ENCODE measurements at regions not wholly inside any gene's neighbourhood (a gene's known extent, or its start where the extent isn't known, plus 50 kb on each side); places are given as distances from the start of the nearest gene placed in this dataset.

- TF ChIP-seq CTCF (conservative IDR thresholded peaks at IDR 0.05; ENCODE audit: control insufficient read depth, insufficient read depth, low read depth, low read length) = no peak
- no peak overlapping the region for H3K4me3 ChIP-seq (ENCODE audit: control insufficient read depth, low read depth, low read length)
- DNase-seq (ENCODE audit: low read depth) = no peak
These were observed 178.9 kb downstream of the LIG4 start for GRCh38 chr13:108036411-108036932.

DNA sequence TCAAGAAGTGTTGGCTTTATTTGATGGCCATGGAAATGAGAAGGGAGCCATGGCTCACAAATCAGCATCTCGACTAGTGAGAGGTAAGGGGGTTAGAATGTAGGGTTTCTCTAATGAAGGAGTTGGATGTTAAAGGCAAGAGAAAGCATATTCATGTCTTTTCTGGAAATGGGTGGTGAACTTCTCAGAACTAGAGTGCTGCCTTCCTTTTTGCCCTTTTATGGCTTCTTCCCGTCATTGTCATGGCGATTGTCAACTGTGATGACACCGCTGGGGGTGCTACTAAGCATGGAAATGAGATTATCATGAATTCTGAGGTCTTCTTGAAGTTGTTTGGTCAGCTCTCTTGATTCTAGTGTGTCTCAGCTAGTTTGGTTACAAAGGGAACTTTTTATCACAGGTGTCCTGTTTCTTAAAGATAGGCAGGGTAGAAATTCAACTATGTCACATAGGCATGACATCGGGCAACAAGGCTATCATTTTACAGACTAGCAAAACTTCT is 180.4 kb downstream of the LIG4 start:
- DNase-seq (ENCODE audit: low read depth) = no peak
- no peak for TF ChIP-seq CTCF (conservative IDR thresholded peaks at IDR 0.05; ENCODE audit: control insufficient read depth, insufficient read depth, low read depth, low read length)
- H3K4me3 ChIP-seq (ENCODE audit: control insufficient read depth, low read depth, low read length) = no peak overlapping the region

DNA sequence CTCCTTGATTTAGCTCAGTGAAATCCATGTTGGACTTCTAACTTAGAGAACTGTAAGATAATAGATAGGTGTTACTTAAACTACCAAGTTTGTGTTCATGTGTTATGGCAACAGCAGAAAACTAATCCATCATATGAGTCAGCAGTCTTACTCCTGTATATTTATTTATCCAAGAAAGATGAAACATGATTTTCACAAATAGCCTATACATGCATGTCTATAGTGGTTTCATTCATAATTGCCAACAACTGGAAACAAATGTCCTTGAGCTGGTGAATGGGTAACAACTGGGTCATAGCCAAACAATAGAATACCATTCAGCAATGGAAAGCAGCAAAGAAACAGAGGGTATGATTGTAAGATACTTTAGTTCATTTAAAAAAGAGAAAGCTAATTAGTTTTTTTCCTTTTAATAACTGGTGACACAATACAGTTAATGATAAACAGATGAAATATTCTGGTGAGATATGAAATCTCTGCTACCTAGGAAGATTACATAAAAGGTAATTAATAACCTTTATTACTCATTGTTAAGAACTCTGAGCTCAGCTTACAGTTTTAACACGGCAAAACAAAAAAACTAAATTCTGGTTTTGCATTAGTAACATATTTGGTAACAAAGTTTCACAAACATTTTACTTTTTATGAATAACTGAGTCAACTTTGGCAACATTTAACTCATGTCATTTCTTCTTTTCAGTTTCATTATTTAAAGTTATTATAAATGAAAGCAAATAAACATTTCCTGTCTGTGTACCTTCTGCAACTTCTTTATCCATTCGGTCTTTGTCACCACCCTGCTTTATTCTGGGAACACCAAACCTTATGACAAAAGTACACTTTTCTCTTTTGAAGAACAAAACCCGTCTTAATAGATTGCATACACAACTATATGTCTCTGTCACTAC is 181.3 kb downstream of the LIG4 start:
- H3K4me3 ChIP-seq (ENCODE audit: control insufficient read depth, low read depth, low read length) = no peak overlapping the region
- no peak for DNase-seq (ENCODE audit: low read depth)
- TF ChIP-seq CTCF (conservative IDR thresholded peaks at IDR 0.05; ENCODE audit: control insufficient read depth, insufficient read depth, low read depth, low read length) = no peak

- DNase-seq (ENCODE audit: low read depth) = no peak
- no peak overlapping the region for H3K4me3 ChIP-seq (ENCODE audit: control insufficient read depth, low read depth, low read length)
- TF ChIP-seq CTCF (conservative IDR thresholded peaks at IDR 0.05; ENCODE audit: control insufficient read depth, insufficient read depth, low read depth, low read length) = no peak
These were observed 183.5 kb downstream of the LIG4 start for GRCh38 chr13:108031865-108032264.

- DNase-seq (ENCODE audit: low read depth) = no peak
- no peak for TF ChIP-seq CTCF (conservative IDR thresholded peaks at IDR 0.05; ENCODE audit: control insufficient read depth, insufficient read depth, low read depth, low read length)
- no peak overlapping the region for H3K4me3 ChIP-seq (ENCODE audit: control insufficient read depth, low read depth, low read length)
These were observed 184.6 kb downstream of the LIG4 start for GRCh38 chr13:108030769-108031168.

DNA sequence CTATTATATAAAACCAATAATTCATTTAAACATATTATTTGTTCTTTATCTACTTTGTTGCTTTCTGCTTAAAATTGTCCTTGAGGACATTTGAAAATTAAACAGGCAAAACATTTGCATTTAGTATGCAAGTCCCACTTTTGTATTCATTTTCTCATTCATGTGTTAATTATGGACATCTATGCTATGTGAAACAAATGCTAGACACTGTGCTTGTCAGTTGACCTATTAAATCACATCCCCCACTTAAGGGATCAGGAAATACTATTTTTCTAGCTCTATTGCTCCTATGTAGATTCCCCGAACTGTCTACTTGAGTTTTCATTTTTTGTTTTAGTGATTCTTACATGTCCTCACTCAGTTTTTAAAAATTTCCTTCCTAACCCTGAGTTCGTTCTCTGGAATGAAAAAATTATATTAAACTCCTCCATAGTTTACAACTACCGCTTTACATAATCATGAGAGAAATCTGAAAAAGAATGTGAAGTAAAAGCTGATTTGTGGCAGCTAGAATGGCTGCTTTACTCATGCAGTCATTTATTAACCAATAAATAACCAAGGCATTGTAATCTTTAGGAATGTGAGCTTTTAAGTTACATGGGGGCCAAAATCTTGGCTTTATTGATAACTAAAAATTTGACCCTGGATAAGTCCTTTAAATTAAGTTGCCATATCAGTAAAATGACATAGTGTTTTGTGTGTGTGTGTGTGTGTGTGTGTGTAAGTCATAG is 188.5 kb downstream of the LIG4 start:
- no peak for DNase-seq (ENCODE audit: low read depth)
- TF ChIP-seq CTCF (conservative IDR thresholded peaks at IDR 0.05; ENCODE audit: control insufficient read depth, insufficient read depth, low read depth, low read length) = no peak
- no peak overlapping the region for H3K4me3 ChIP-seq (ENCODE audit: control insufficient read depth, low read depth, low read length)

All from fibroblast of mammary gland (primary cell).